ENCODE measurements at regions not wholly inside any gene's neighbourhood (a gene's known extent, or its start where the extent isn't known, plus 50 kb on each side); places are given as distances from the start of the nearest gene placed in this dataset.

DNA sequence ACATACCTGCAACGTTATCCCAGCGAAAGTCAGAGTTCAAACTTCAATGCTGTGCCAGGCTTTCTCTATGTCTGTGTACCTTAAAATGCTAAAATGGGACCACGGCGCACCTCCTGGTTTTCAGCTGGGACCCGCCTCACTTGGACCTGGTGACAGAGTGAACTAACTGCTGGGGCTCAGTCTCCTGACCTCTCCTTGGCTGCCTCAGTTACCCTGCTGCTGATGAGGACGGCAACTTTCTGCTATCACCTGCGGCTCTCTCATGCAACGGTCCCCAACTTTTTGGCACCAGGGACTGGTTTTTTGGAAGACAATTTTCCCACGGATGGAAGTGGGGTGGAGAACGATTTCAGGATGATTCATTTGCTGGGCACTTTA, 402.8 kb downstream of the BRD1 start:
- H3K4me3 ChIP-seq (ENCODE audit: low read depth, low read length) = no peak overlapping the region
- no peaks in the 10 kb centered on the region for H3K36me3 ChIP-seq (ENCODE audit: control insufficient read depth, insufficient read depth, low read length)
- ChIA-PET CTCF (no interaction called here), POLR2A (no interaction called here)
- TF ChIP-seq, protein P1, sequence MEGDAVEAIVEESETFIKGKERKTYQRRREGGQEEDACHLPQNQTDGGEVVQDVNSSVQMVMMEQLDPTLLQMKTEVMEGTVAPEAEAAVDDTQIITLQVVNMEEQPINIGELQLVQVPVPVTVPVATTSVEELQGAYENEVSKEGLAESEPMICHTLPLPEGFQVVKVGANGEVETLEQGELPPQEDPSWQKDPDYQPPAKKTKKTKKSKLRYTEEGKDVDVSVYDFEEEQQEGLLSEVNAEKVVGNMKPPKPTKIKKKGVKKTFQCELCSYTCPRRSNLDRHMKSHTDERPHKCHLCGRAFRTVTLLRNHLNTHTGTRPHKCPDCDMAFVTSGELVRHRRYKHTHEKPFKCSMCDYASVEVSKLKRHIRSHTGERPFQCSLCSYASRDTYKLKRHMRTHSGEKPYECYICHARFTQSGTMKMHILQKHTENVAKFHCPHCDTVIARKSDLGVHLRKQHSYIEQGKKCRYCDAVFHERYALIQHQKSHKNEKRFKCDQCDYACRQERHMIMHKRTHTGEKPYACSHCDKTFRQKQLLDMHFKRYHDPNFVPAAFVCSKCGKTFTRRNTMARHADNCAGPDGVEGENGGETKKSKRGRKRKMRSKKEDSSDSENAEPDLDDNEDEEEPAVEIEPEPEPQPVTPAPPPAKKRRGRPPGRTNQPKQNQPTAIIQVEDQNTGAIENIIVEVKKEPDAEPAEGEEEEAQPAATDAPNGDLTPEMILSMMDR (IDR thresholded peaks at IDR 0.05; ENCODE audit: insufficient read depth, low read depth, low read length) = no peak
- DNase-seq (ENCODE audit: low read depth) = no peak
- no peaks in the 10 kb centered on the region for H3K27me3 ChIP-seq (ENCODE audit: control insufficient read depth, insufficient read depth, low read length)

DNA sequence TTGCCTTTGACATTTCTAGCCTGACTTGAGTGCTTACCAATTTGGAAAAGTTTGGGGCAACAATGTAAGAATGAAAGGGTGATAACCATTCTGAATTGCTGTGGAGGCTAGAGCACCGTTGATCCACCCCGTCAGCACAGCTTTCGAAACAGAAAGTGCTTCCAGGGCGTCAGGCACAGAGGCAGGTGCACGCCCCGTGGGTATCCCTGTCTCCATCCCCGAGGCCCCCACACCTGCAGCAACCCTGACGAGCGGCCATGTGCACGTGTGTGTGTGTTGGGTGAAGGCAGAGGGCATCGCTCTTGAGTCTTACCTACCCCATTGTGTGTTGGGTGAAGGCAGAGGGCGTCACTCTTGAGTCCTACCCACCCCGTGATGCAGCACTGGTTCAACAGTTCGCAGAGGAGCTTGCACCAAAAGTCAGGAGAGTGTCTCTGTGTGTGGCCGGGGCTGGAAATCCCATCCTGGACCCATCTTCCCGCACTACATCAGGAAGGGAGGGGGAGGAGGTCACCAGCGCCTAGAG, 404.5 kb downstream of the BRD1 start:
- no peaks in the 10 kb centered on the region for H3K27me3 ChIP-seq (ENCODE audit: control insufficient read depth, insufficient read depth, low read length)
- CTCF ChIA-PET = no interaction called here
- TF ChIP-seq, protein P1 (IDR thresholded peaks at IDR 0.05; ENCODE audit: insufficient read depth, low read depth, low read length) = no peak
- DNase-seq (ENCODE audit: low read depth) = no peak
- H3K36me3 ChIP-seq (ENCODE audit: control insufficient read depth, insufficient read depth, low read length) = no peaks in the 10 kb centered on the region
- POLR2A ChIA-PET = no interaction called here
- H3K4me3 ChIP-seq (ENCODE audit: low read depth, low read length) = no peak overlapping the region

DNA sequence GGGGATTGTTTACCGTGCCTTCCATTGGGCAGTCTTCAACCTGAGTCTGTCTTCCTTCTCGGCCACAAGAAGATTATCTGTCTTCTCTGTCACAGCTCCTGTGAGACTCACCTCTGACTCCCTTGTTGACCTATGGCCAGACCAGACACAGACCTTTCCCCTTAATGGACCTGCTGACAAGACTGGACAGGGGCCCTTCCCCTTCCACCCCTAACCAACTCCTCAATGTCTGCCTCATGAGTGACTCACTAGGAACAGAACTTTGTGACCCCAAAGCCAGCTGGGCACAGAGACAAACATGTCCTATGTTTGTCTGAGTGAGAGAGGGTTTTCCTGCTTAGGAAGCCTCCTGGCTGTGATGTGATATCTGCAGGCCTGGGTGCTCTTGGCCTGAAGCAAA, 405.0 kb downstream of the BRD1 start:
- ChIA-PET CTCF (interaction anchor here (0.7 kb wide), 1 partner anchor 375 kb away, joined by 3 read pairs; no protein-coding TSS in a partner anchor), POLR2A (no interaction called here)
- DNase-seq (ENCODE audit: low read depth) = no peak
- TF ChIP-seq, protein P1 (IDR thresholded peaks at IDR 0.05; ENCODE audit: insufficient read depth, low read depth, low read length) = no peak
- Histone ChIP-seq H3K4me3 (ENCODE audit: low read depth, low read length) (no peak overlapping the region), H3K36me3 (ENCODE audit: control insufficient read depth, insufficient read depth, low read length) (no peaks in the 10 kb centered on the region), H3K27me3 (ENCODE audit: control insufficient read depth, insufficient read depth, low read length) (no peaks in the 10 kb centered on the region)

DNA sequence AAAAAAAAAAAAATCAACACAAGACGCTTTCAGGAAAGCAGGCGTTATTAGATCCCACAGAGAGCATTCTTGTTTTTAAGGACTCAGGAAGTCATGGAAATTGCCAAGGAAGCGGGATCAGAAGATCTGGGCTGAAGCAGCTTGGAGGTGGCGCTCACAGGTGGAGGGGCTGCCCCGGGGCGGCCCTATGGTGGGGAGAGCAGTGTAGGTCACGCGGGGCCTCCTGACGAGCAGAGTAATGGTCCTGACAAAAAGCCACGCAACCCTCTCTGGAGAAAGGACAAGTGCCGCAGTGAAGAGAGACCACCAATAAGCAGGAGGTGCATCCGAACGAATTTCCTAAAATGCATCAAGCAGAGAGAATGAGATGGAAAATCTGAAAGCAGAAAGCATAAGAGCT, 407.0 kb downstream of the BRD1 start:
- TF ChIP-seq, protein P1 (IDR thresholded peaks at IDR 0.05; ENCODE audit: insufficient read depth, low read depth, low read length) = no peak
- no peak overlapping the region for H3K4me3 ChIP-seq (ENCODE audit: low read depth, low read length)
- ChIA-PET CTCF (no interaction called here), POLR2A (no interaction called here)
- no peak for DNase-seq (ENCODE audit: low read depth)
- H3K27me3 ChIP-seq (ENCODE audit: control insufficient read depth, insufficient read depth, low read length) = no peaks in the 10 kb centered on the region
- H3K36me3 ChIP-seq (ENCODE audit: control insufficient read depth, insufficient read depth, low read length) = no peaks in the 10 kb centered on the region

DNA sequence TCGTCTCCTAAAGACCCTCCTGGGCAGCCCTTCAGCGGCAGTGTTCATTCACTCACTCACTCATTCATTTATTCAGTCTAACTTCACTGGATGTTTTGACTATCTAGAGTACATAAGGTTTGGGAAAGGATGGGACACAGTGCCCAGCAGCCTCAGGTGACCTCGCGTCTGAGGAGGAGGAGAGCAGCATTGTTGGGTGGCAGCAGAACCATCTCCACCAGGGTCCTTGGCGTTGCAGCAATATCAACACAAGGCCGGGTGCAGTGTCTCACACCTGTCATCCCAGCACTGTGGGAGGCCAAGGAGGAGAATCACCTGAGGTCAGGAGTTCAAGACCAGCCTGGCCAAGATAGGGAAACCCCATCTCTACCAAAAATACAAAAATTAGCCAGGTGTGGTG, 408.0 kb downstream of the BRD1 start:
- CTCF ChIA-PET = no interaction called here
- no peak for DNase-seq (ENCODE audit: low read depth)

More for the DNA sequence above, 408.0 kb downstream of the BRD1 start:
- H3K4me3 ChIP-seq (ENCODE audit: low read depth, low read length) = no peak overlapping the region
- no peaks in the 10 kb centered on the region for H3K36me3 ChIP-seq (ENCODE audit: control insufficient read depth, insufficient read depth, low read length)
- POLR2A ChIA-PET = no interaction called here
- TF ChIP-seq, protein P1 (IDR thresholded peaks at IDR 0.05; ENCODE audit: insufficient read depth, low read depth, low read length) = no peak
- no peaks in the 10 kb centered on the region for H3K27me3 ChIP-seq (ENCODE audit: control insufficient read depth, insufficient read depth, low read length)

Measured in BJ (cell line).